Ovary (tissue), 3 donors: ENCODE measurements at regions not wholly inside any gene's neighbourhood (a gene's known extent, or its start where the extent isn't known, plus 50 kb on each side); places are given as distances from the start of the nearest gene placed in this dataset.

Experiments
- EP300 ChIP-seq: sonication (generic); formaldehyde crosslinking; IDR thresholded peaks from one replicate; pipeline ENCODE4 v1.6.1; 2017; ENCODE audit warnings: antibody characterized with exemption
- POLR2A ChIP-seq: fragments of 450-650 bp; IDR thresholded peaks from one replicate; pipeline ENCODE4 v1.6.1; 2017; ENCODE audit warnings: antibody characterized with exemption, mild to moderate bottlenecking, moderate library complexity
- TF ChIP-seq, protein P1 (sequence below), 3 donors: fragments of 450-650 bp in 2 of 3; fragments of 200-600 bp in 1 of 3; IDR thresholded peaks; one replicate each; pipeline versions ENCODE4 v1.5.1 to v1.8.0; 2016 to 2022; ENCODE audit warnings: antibody characterized with exemption in 3 of 3, mild to moderate bottlenecking in 1 of 3
- donor health status: DM: no; HTN: no; CAD: no.

DNA sequence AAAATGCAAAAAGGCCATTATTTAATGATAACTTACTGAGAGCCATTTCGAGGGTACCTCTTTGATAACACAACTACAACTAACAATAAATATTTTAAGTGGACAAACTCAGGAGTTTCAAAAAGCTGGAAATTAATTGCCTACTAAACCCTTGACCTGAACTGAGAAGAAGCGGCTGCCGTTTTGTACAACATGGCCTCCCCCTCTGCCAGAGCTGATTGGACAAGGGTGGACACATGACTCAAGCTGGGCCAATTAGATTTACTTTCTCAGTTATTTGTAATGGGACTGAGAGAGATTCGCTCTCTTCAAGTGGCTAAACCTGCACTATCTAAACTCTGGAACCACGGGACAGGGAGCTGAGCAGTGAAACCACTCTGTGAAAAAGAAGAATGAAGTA lies 135.9 kb upstream of the SERPINE2 start:
- TF ChIP-seq EP300 (no peak), POLR2A (no peak)
- TF ChIP-seq, protein P1, sequence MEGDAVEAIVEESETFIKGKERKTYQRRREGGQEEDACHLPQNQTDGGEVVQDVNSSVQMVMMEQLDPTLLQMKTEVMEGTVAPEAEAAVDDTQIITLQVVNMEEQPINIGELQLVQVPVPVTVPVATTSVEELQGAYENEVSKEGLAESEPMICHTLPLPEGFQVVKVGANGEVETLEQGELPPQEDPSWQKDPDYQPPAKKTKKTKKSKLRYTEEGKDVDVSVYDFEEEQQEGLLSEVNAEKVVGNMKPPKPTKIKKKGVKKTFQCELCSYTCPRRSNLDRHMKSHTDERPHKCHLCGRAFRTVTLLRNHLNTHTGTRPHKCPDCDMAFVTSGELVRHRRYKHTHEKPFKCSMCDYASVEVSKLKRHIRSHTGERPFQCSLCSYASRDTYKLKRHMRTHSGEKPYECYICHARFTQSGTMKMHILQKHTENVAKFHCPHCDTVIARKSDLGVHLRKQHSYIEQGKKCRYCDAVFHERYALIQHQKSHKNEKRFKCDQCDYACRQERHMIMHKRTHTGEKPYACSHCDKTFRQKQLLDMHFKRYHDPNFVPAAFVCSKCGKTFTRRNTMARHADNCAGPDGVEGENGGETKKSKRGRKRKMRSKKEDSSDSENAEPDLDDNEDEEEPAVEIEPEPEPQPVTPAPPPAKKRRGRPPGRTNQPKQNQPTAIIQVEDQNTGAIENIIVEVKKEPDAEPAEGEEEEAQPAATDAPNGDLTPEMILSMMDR (IDR thresholded peaks at IDR 0.05) = no peak
